ENCODE measurements at regions not wholly inside any gene's neighbourhood (a gene's known extent, or its start where the extent isn't known, plus 50 kb on each side); places are given as distances from the start of the nearest gene placed in this dataset.

- no peak for TF ChIP-seq FOXP2 (optimal IDR thresholded peaks at IDR 0.05; ENCODE audit: borderline replicate concordance, extremely low read depth, extremely low read length, insufficient read depth)
- no peak for TF ChIP-seq SIN3A (IDR thresholded peaks at IDR 0.05; ENCODE audit: borderline replicate concordance, insufficient read depth, low read length)
- no peak for TF ChIP-seq REST (IDR thresholded peaks at IDR 0.05; ENCODE audit: insufficient read depth in 1 of 2, low read depth in 2 of 2, low read length in 2 of 2)
- TF ChIP-seq POLR2AphosphoS5 (IDR thresholded peaks at IDR 0.05; ENCODE audit: low read depth, low read length), result no peak
- no peak for TF ChIP-seq TAF1 (IDR thresholded peaks at IDR 0.05; ENCODE audit: borderline replicate concordance, insufficient read depth, low read length)
Measured at GRCh38 chr1:83516369-83516768, 482.6 kb downstream of the TTLL7 start.

GRCh38 chr1:83515578-83516154 lies 483.3 kb downstream of the TTLL7 start:
- no peak for TF ChIP-seq TAF1 (IDR thresholded peaks at IDR 0.05; ENCODE audit: borderline replicate concordance, insufficient read depth, low read length)
- peak; percentile 60 for TF ChIP-seq FOXP2 (optimal IDR thresholded peaks at IDR 0.05; ENCODE audit: borderline replicate concordance, extremely low read depth, extremely low read length, insufficient read depth)

- TF ChIP-seq REST (IDR thresholded peaks at IDR 0.05; ENCODE audit: insufficient read depth in 1 of 2, low read depth in 2 of 2, low read length in 2 of 2), result no peak
- TF ChIP-seq POLR2AphosphoS5 (IDR thresholded peaks at IDR 0.05; ENCODE audit: low read depth, low read length), result no peak
- no peak for TF ChIP-seq SIN3A (IDR thresholded peaks at IDR 0.05; ENCODE audit: borderline replicate concordance, insufficient read depth, low read length)
- TF ChIP-seq FOXP2 (optimal IDR thresholded peaks at IDR 0.05; ENCODE audit: borderline replicate concordance, extremely low read depth, extremely low read length, insufficient read depth), result no peak
Measured at GRCh38 chr1:83512373-83513193, 486.3 kb downstream of the TTLL7 start.

GRCh38 chr1:83511146-83511726 lies 487.7 kb downstream of the TTLL7 start:
- TF ChIP-seq POLR2AphosphoS5 (IDR thresholded peaks at IDR 0.05; ENCODE audit: low read depth, low read length) (no peak), FOXP2 (optimal IDR thresholded peaks at IDR 0.05; ENCODE audit: borderline replicate concordance, extremely low read depth, extremely low read length, insufficient read depth) (no peak), REST (IDR thresholded peaks at IDR 0.05; ENCODE audit: insufficient read depth in 1 of 2, low read depth in 2 of 2, low read length in 2 of 2) (no peak), SIN3A (IDR thresholded peaks at IDR 0.05; ENCODE audit: borderline replicate concordance, insufficient read depth, low read length) (no peak), TAF1 (IDR thresholded peaks at IDR 0.05; ENCODE audit: borderline replicate concordance, insufficient read depth, low read length) (no peak)

- no peak for TF ChIP-seq REST (IDR thresholded peaks at IDR 0.05; ENCODE audit: insufficient read depth in 1 of 2, low read depth in 2 of 2, low read length in 2 of 2)
- TF ChIP-seq FOXP2 (optimal IDR thresholded peaks at IDR 0.05; ENCODE audit: borderline replicate concordance, extremely low read depth, extremely low read length, insufficient read depth), result no peak
- no peak for TF ChIP-seq SIN3A (IDR thresholded peaks at IDR 0.05; ENCODE audit: borderline replicate concordance, insufficient read depth, low read length)
- TF ChIP-seq TAF1 (IDR thresholded peaks at IDR 0.05; ENCODE audit: borderline replicate concordance, insufficient read depth, low read length), result no peak
- no peak for TF ChIP-seq POLR2AphosphoS5 (IDR thresholded peaks at IDR 0.05; ENCODE audit: low read depth, low read length)
Measured at GRCh38 chr1:83509301-83509781, 489.6 kb downstream of the TTLL7 start.
